ENCODE measurements at regions not wholly inside any gene's neighbourhood (a gene's known extent, or its start where the extent isn't known, plus 50 kb on each side); places are given as distances from the start of the nearest gene placed in this dataset.

DNA sequence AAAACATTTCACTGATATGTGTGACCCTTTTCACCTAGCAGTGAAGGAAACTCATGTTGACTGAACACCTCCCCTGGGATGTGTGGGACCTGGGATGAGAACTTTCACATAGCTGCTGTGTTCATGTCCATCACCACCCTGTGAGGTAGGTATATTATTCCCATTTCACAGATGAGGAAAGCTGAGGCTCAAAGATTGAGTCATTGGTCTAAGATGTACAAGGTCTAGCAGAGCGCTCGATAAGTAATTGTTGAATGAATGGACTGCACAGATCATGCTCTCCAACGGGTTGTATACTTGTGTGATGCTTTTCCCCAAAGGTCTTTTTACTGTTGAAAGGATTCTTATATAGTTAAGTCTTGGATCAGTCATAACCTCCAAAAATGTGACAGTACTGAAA, 75.6 kb upstream of the TSC22D1 start:
- Histone ChIP-seq H3K27ac (ENCODE audit: low read depth, low read length) (no peak overlapping the region), H3K56ac (replicated peaks; ENCODE audit: insufficient read length, low read depth, low read length) (no peak overlapping the region), H2BK120ac (replicated peaks; ENCODE audit: low read depth, low read length) (no peak overlapping the region), H3K9ac (replicated peaks in 1 of 4; ENCODE audit: extremely low read depth in 1 of 4, low read depth in 3 of 4, low read length in 3 of 4) (no peak overlapping the region), H2BK12ac (ENCODE audit: low read depth, low read length) (no peak overlapping the region), H3K79me2 (ENCODE audit: control insufficient read depth in 1 of 2, insufficient read depth in 2 of 2, low read length in 2 of 2) (no peaks in the 10 kb centered on the region), H4K5ac (ENCODE audit: insufficient read length, low read depth, low read length) (no peak overlapping the region), H4K8ac (ENCODE audit: extremely low read depth, insufficient read depth, low read length) (no peak overlapping the region), H3K36me3 (ENCODE audit: control insufficient read depth in 2 of 4, insufficient read depth in 4 of 4, low read length in 3 of 4) (no peaks in the 10 kb centered on the region), H2BK20ac (ENCODE audit: low read length) (0 out of 2 replicates have a peak overlapping the region, but pooled peaks have one; percentile 61), H2BK15ac (ENCODE audit: low read length) (no peak overlapping the region), H3K4me1 (replicated peaks in 1 of 4; ENCODE audit: control insufficient read depth in 3 of 4, insufficient read depth in 4 of 4, low read length in 3 of 4) (peaks cover 0 to 13% (median 5%) of the 10 kb centered on the region in 4 experiments; a peak in 5 of 7 replicates), H3K14ac (ENCODE audit: insufficient read length) (no peak overlapping the region), H4K20me1 (replicated peaks in 1 of 2; ENCODE audit: control insufficient read depth in 1 of 2, insufficient read depth in 2 of 2, low read length in 2 of 2) (no peaks in the 10 kb centered on the region), H3K4me3 (ENCODE audit: extremely low read depth in 1 of 4, insufficient read depth in 2 of 4, low read depth in 3 of 4, low read length in 4 of 4) (no peak overlapping the region), H4K91ac (replicated peaks; ENCODE audit: insufficient read length, low read length) (no peak overlapping the region), H3K18ac (ENCODE audit: extremely low read depth, low read length) (no peak overlapping the region), H2AFZ (ENCODE audit: low read length) (no peak overlapping the region), H3K23ac (ENCODE audit: insufficient read length) (no peak overlapping the region), H3K4me2 (ENCODE audit: insufficient read depth in 1 of 2, low read depth in 2 of 2, low read length in 2 of 2) (no peak overlapping the region), H2BK5ac (ENCODE audit: low read depth, low read length) (no peak overlapping the region), H3K4ac (replicated peaks; ENCODE audit: insufficient read length, low read depth, low read length) (no peak overlapping the region), H2AK5ac (ENCODE audit: low read depth, low read length) (no peak overlapping the region), H3K9me3 (ENCODE audit: insufficient read depth in 2 of 2, low read depth in 1 of 2, low read length in 1 of 2) (no peaks in the 10 kb centered on the region), H3K79me1 (ENCODE audit: low read depth, low read length) (no peaks in the 10 kb centered on the region), H3K23me2 (ENCODE audit: low read depth, low read length) (no peaks in the 10 kb centered on the region; the same call in 1 of the 2 replicates), H3K27me3 (replicated peaks in 1 of 4; ENCODE audit: control insufficient read depth in 3 of 4, extremely low read depth in 1 of 4, insufficient read depth in 3 of 4, low read length in 3 of 4) (no peaks in the 10 kb centered on the region)
- ChIA-PET POLR2A (ENCODE audit: partially characterized antibody) (no interaction called here), CTCF (ENCODE audit: partially characterized antibody) (interaction anchor here (0.6 to 1.4 kb wide), 3 partner anchors 119 to 168 kb away, joined by 3 to 6 read pairs (median 3); no protein-coding TSS in a partner anchor)
- TF ChIP-seq EGR1 (IDR thresholded peaks at IDR 0.05; ENCODE audit: borderline replicate concordance, low read depth, low read length): no peak
- FAIRE-seq (no peak), DNase-seq (ENCODE audit: low read depth in 1 of 2, low spot score in 2 of 2) (no peak)
- WGBS, 2 experiments (ENCODE audit: extremely low coverage in 1 of 2, insufficient coverage in 1 of 2, insufficient read length in 1 of 2, insufficient replicate concordance in 2 of 2, low coverage in 1 of 2, low lambda C conversion rate in 2 of 2, missing lambda C conversion rate in 1 of 2): 88% methylated on average over 3 of the region's 3 CpGs; no CpG with 5 or more reads in 1 of the 2 experiments
